Activated T-cell treated with anti-CD3 and anti-CD28 coated beads, Interleukin-2, amount 50 U/mL, for 1 hour (primary cell): ENCODE measurements at regions not wholly inside any gene's neighbourhood (a gene's known extent, or its start where the extent isn't known, plus 50 kb on each side); places are given as distances from the start of the nearest gene placed in this dataset.
"Not testable (repeated sequence)": the region's sequence is repeated elsewhere in the genome, so short reads cannot be mapped to it uniquely, and the experiment has no call there.

ENCODE experiments used
- DNase-seq: peaks from one replicate; pipeline ENCODE4 v3.0.0-alpha.2; 2020

DNA sequence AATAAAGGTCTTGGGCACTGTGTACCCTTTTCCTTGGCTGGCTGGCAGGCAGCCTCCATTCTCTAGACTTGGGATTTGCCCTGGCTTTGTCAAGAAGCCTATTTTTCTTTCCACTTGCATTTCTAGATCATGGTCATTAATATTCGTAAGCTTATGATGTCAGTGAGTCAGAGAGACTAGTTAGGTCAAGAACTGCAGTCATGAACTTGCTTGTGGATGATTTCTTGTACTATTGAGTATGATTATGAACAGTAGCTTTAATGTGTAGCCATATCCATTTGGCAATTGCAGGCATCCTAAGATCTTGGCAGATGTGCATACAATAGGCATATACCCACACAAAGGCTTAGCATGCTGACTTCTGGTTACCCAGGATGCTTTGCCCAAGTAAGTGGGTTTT lies 186.8 kb upstream of the CLINT1 start:
- DNase-seq, result no peak

- DNase-seq, result no peak
These were observed 181.0 kb upstream of the CLINT1 start for GRCh38 chr5:158039911-158040347.

DNA sequence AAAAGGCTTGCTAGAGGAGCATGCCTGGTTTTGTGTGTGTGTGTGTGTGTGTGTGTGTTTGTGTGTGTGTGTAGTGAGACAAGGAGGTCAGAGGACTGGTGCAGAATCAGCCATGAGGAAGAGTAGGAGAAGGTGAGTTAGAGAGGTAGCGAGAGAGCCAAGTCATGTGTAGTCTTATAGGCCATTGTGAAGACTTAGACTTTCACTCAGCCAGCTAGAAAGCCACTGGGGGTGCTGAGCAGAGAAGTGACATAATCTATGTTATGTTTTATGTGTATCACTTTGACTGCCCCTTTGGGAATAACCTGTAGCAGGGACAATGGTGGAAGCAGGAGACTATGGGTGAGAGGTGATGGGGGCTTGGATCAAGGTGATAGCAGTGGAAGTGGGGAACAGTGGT lies 180.5 kb upstream of the CLINT1 start:
- DNase-seq, result no peak

DNA sequence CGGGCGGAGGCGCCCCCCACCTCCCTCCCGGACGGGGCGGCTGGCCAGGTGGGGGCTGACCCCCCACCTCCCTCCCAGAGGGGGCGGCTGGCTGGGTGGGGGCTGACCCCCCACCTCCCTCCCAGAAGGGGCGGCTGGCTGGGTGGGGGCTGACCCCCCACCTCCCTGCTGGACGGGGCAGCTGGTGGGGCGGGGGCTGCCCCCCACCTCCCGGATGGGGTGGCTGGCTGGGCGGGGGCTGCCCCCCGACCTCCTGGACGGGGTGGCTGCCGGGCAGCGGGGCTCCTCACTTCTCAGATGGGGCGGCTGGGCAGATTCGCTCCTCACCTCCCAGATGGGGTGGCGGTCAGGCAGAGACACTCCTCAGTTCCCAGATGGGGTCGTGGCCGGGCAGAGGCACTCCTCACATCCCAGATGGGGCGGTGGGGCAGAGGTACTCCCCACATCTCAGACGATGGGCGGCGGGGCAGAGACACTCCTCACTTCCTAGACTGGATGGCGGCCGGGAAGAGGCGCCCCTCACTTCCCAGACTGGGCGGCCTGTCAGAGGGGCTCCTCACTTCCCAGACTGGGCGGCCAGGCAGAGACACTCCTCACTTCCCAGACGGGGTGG lies 178.1 kb upstream of the CLINT1 start:
- not testable (repeated sequence) for DNase-seq

DNA sequence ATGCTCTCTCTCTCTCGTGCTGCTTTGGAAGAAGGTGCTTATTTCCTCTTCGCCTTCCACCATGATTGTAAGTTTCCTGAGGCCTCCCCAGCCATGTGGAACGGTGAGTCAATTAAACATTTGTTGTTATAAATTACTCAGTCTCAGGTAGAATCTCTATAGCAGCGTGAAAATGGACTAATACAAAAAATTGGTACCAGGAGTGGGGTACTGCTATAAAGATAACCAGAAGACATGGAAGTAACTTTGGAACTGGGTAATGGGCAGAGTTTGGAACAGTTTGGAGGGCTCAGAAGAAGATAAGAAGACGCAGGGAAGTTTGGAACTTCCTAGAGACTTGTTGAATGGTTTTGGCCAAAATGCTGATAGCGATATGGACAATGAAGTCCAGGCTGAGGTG lies 175.6 kb upstream of the CLINT1 start:
- DNase-seq, result not testable (repeated sequence)

DNA sequence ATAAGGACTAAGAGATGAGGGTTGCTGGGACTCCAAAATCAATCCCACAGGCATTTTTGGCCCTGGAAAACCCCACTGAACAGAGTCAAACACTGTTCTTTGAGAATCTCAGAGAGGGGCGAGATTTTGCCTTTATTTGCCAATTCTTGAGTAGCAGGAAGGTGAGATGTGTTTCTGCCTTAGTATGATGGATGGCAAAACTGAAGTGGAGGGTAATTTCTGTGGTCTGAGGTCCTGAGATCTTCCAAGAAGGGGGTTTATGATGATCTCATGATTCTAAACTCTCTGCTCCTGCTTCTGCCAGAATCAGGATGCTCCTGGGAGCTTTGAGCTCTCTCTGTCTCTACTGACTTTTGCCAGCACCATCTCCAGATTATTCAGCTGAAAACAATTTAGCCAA lies 174.8 kb upstream of the CLINT1 start:
- no peak for DNase-seq

DNA sequence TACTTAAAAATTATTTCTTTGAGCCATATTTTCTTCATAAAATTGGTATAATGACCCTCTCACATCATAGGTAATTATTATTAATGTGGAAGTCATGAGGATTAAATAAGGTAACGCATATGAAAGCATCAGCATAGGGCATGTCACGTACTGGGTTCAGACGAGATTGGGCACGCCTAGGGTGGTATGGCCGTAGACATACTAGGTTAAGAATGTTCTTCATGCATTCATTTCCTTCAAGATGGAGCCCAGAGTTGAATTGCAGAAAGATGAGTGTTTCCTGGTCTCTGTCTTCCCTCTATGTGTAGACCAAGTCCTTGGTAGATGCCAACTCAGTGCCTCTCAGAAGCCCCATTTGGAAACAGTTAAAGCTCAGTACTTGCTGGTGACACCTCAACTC lies 174.1 kb upstream of the CLINT1 start:
- DNase-seq, result no peak

DNA sequence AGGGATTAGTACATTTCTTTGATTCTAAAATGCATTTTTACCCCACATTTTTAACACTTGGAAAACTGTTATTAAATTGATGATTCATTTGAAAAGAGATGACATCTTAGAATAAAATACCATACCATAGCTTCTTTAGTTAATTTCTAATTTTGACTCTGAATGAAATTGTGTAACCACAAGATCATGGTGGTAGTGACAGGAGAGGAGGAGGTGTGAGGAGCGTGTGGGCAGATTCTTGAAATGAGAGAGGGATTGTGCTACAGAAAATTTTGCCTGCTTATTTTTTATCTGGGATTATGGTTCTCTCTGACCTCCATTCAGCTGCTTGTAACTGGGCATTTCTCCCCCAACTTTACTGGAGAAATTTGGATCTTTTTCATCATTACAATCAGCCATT lies 173.3 kb upstream of the CLINT1 start:
- DNase-seq, result no peak

- no peak for DNase-seq
These were observed 169.1 kb upstream of the CLINT1 start for GRCh38 chr5:158027806-158028775.

GRCh38 chr5:158026304-158027031 lies 167.5 kb upstream of the CLINT1 start:
- no peak for DNase-seq

- no peak for DNase-seq
These were observed 164.3 kb upstream of the CLINT1 start for GRCh38 chr5:158023266-158023665.

- no peak for DNase-seq
These were observed 163.9 kb upstream of the CLINT1 start for GRCh38 chr5:158022837-158023236.

- no peak for DNase-seq
These were observed 163.4 kb upstream of the CLINT1 start for GRCh38 chr5:158022393-158022792.

GRCh38 chr5:158020555-158021418 lies 161.8 kb upstream of the CLINT1 start:
- no peak for DNase-seq

DNA sequence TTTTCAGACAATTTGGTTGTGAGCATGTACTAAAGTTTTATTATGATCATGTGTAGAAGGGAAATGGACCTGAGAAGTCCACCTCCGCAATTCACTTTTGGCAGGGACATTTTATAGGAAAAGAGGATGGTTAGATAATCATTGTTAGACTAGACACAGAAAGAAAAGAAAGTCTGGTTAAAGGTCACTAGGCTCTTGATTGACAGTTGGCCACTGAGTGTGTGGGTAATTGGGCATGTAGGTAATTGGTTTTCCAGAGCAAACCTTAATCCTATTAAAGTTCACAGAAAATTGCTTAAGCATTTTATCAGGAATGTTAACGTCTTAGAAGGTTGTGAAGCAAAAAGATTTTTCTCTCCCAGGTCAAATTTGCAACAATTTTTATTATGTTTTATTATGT lies 158.5 kb upstream of the CLINT1 start:
- no peak for DNase-seq

DNA sequence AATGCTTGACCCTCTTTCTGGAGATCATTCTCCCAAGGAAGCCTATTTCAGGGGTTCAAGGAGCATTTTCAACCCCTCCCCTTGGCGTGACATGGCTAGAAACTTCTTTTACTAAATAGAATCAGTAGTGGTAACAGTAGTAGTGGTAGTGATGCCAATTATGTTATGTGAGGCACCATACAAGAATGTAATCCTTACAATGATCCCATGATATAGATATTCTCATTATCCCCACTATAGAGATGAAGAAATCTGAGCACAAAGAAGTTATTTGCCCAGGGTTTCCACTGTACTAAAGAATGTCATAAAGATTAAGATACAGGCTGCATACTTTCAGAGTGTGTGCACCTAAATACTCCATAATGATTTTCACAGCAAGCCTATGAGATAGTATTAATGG lies 155.4 kb upstream of the CLINT1 start:
- DNase-seq, result no peak

DNA sequence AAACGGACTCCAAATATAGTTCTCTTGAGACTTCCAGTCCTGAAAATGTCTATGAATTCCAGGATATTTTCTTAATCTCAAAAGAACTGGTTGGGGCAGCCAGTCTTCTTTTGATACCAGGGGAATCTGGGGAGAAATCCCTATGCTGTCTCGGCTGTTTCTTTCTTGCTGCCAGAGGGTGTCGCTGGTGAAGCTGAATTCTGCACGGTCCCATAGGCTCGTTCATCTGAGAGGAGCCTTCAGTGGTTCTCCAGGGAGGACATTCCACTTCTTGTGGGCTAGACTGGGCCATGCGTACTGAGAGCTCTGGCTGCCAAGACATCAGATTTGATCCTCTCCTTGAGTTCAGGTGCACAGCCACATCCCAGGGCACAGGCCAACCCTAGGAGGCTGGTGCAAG lies 155.0 kb upstream of the CLINT1 start:
- DNase-seq, result no peak

DNA sequence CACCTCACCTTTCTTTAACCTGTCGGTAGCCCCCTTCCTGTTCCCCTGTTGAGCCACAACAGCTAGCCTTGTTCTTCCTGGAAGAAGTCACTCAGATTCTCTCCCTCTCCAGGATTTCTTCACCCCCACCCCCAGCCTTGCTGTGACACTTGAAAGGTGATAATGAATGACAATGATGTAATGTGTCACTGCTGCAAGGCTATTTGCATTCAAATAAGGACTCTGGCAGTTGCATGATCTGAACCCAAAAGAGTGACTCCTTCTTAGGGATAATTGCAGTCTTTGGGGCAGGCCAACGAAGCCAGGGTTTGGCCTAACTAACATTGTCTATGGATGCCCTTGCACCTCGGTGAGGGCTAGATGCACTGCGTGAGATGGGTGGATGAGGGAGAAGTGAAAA lies 154.4 kb upstream of the CLINT1 start:
- no peak for DNase-seq

DNA sequence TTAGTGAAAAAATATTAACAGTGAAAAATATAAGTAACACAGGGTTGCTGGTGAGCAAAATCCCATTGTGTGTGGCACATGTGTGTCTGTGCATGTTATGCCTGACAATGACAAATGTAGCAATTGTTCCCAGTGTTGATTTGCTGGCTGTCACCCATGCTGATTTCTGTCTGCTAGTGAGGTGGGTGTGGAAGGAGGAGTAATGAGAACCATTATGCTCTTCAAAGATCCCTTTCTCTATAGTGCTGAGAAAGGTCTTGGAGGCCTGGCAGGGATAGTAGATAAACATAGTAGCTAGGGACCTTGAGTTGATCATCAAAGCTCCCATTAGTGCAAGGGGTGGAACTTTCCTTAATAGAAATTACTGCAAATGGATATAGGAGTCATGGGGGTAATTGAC lies 152.5 kb upstream of the CLINT1 start:
- no peak for DNase-seq

GRCh38 chr5:158010831-158011230 lies 151.9 kb upstream of the CLINT1 start:
- no peak for DNase-seq

DNA sequence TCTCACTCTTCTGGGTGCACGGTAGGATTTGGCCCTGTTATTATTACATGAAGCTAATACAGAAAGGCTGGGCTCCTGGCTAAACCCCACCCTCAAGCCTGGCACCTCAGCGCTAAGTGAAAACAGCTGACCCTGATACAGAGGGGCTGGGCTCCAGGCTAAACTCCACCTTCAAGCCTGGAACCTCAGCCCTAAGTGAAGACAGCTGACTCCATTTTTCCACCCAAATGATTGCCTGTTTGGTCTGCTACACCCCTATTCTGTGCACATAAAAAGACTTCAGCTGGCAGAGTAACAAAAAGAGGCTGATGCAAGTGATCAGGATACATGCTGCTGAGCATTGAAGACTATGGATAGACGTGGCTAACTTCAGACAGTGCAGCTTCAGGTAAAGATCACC lies 148.4 kb upstream of the CLINT1 start:
- DNase-seq, result no peak

GRCh38 chr5:157999696-158000095 lies 140.8 kb upstream of the CLINT1 start:
- DNase-seq, result no peak
